AG04450 (cell line): ENCODE measurements at regions not wholly inside any gene's neighbourhood (a gene's known extent, or its start where the extent isn't known, plus 50 kb on each side); places are given as distances from the start of the nearest gene placed in this dataset.

ENCODE experiments used
- CTCF ChIA-PET: fragments of 300-600, 350-600 bp; formaldehyde crosslinking; extraction: SDS; loops from one replicate; lab custom pipeline; 2022; ENCODE audit warnings: antibody characterized with exemption, inconsistent platforms; lab: Charles Lee
- POLR2A ChIA-PET: fragments of 350-600 bp; formaldehyde crosslinking; extraction: SDS; loops from one replicate; lab custom pipeline; 2021; ENCODE audit warnings: antibody characterized with exemption, inconsistent platforms; lab: Yijun Ruan, JAX
- DNase-seq: peaks from one replicate; pipeline ENCODE4 v3.0.0-alpha.2; 2011; ENCODE audit warnings: low read depth, low spot score
- H3K27ac ChIP-seq: one replicate; pipeline ENCODE4 v1.5.1; 2012; ENCODE audit warnings: low read depth, low read length, control low read depth
- H3K27me3 ChIP-seq: one replicate; pipeline ENCODE4 v1.6.0; 2012; ENCODE audit warnings: low read length; ENCODE audit not compliant: control insufficient read depth, insufficient read depth
- H3K4me3 ChIP-seq: 2 replicates; pipeline ENCODE4 v1.5.1; 2011; ENCODE audit warnings: mild to moderate bottlenecking, low read depth, low read length, control low read depth
- H3K9me3 ChIP-seq: 2 replicates; pipeline ENCODE4 v1.5.1; 2012; ENCODE audit warnings: low read length; ENCODE audit not compliant: control insufficient read depth, insufficient read depth
- TF ChIP-seq, protein P1 (sequence below): IDR thresholded peaks from 2 replicates; pipeline ENCODE4 v1.5.1; 2011; ENCODE audit warnings: low read depth, low read length, control low read depth, inconsistent platforms

DNA sequence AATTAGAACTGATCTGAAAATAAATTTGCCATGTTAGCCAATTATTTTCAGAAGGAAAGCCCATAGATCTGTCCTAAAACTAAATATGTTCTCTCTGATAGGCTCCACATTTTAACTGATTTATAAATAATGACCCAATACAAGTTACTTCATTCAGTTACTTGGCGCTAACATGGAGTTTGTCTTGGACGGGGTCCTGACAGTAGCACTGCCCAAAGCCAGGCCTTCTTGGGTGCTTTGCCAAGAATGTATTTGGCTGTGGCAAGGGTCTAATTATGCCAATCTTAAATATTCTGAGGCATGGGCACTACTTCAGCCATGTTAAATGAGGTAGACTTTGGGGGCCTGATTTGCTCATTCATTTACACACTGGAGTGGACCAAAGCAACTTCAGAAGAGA, 135.0 kb upstream of the PKDCC start:
- Histone ChIP-seq H3K27me3 (no peaks in the 10 kb centered on the region), H3K9me3 (peaks cover 4% of the 10 kb centered on the region; the same call in 1 of the 2 replicates), H3K27ac (no peak overlapping the region), H3K4me3 (no peak overlapping the region)
- ChIA-PET CTCF (no interaction called here), POLR2A (no interaction called here)
- no peak for DNase-seq
- TF ChIP-seq, protein P1, sequence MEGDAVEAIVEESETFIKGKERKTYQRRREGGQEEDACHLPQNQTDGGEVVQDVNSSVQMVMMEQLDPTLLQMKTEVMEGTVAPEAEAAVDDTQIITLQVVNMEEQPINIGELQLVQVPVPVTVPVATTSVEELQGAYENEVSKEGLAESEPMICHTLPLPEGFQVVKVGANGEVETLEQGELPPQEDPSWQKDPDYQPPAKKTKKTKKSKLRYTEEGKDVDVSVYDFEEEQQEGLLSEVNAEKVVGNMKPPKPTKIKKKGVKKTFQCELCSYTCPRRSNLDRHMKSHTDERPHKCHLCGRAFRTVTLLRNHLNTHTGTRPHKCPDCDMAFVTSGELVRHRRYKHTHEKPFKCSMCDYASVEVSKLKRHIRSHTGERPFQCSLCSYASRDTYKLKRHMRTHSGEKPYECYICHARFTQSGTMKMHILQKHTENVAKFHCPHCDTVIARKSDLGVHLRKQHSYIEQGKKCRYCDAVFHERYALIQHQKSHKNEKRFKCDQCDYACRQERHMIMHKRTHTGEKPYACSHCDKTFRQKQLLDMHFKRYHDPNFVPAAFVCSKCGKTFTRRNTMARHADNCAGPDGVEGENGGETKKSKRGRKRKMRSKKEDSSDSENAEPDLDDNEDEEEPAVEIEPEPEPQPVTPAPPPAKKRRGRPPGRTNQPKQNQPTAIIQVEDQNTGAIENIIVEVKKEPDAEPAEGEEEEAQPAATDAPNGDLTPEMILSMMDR: no peak

DNA sequence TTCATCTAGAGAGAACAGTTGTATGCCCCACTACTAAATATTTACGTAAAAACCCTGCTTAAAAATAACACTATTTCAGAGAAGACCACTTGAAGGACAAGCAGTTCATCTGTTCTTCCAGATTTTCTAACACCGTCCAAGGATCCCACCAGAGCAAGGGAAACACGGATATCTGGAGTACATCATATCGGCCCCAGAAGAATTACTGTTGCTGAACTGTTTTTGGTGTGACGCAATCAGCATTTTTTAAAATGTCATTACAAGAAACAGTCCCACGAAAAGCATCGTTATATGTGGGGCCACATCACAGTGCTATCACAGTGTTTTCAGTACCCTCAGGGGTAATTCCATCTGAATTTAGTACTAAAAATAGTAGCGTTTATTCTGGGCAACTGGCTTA, 134.5 kb upstream of the PKDCC start:
- TF ChIP-seq, protein P1: no peak
- Histone ChIP-seq H3K27ac (no peak overlapping the region), H3K9me3 (peaks cover 4% of the 10 kb centered on the region; the same call in 1 of the 2 replicates), H3K4me3 (no peak overlapping the region), H3K27me3 (no peaks in the 10 kb centered on the region)
- CTCF ChIA-PET: no interaction called here
- POLR2A ChIA-PET: no interaction called here
- DNase-seq: no peak

DNA sequence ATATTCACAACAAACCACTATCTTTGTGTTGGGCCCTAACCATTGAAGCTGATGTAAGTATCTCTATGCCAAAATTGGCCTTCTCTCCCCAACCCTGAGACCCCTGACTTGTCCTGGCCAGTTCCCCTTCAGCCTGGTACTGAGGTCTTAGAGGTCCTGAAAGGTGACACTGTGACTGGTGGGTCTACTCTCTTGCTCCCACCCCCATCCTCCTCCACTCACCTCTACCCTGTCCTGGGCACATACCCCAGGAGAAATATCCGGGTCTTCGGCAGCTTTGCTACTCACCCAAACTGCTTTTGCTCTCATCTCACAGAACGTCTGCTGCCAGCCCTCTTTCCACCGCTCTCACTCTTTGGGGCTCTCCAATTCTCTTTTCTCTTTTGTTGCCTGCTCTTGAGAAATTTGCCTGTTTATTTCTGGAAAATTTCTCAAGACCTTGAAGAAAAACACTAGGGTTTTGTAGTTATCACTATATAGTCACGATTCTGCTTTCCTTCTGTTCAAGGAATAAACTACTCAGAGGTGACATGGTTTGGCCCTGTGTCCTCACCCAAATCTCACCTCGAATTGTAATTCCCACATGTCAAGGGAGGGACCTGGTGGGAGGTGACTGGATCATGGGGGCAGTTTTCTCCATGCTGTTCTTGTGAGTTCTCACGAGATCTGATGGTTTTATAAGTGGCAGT, 133.8 kb upstream of the PKDCC start:
- ChIA-PET POLR2A (no interaction called here), CTCF (no interaction called here)
- H3K9me3 ChIP-seq: peaks cover 4% of the 10 kb centered on the region; the same call in 1 of the 2 replicates
- no peak overlapping the region for H3K27ac ChIP-seq
- H3K4me3 ChIP-seq: no peak overlapping the region
- no peak for DNase-seq
- H3K27me3 ChIP-seq: no peaks in the 10 kb centered on the region
- TF ChIP-seq, protein P1: no peak

DNA sequence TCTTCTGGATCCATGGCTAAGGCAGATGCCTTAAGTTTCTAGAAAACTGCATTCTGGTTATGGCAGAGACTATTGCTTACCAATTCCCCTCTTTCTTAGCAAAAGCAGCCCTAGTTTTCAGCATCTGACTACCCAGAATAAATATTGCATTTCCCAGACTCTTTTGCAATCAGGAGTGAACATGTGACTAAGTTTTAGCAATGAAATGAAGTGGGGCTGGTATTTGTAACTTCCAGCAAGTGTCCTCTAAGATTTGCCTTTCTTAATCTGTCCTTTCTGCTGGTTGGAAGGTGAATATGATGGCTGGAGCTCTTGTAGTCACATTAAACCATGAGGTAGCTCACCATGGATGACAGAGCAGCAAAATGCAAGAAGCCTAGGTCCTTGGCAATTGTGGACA, 132.9 kb upstream of the PKDCC start:
- ChIA-PET CTCF (no interaction called here), POLR2A (no interaction called here)
- H3K9me3 ChIP-seq: peaks cover 4% of the 10 kb centered on the region; the same call in 1 of the 2 replicates
- no peak for DNase-seq
- no peaks in the 10 kb centered on the region for H3K27me3 ChIP-seq
- no peak overlapping the region for H3K4me3 ChIP-seq
- TF ChIP-seq, protein P1: no peak
- no peak overlapping the region for H3K27ac ChIP-seq

DNA sequence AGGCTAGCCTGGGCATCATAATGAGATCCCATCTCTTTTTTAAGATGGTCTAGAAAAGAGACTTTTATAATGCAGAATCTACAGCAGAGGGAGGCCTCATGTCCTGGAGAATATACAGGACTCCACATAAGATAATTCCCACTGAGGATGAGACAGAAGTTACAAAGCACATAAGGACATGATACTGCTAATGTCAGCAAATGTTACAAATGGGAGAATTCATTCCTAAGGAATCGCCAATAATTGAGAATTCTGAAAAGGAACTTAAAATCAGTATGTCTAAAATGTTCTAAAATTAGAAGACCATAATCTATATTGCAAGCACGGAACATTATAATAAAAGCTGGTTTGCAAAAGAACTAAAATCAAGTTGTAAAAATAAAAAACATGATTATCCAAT, 131.6 kb upstream of the PKDCC start:
- Histone ChIP-seq H3K27ac (no peak overlapping the region), H3K9me3 (peaks cover 4% of the 10 kb centered on the region; the same call in 1 of the 2 replicates), H3K27me3 (no peaks in the 10 kb centered on the region), H3K4me3 (no peak overlapping the region)
- CTCF ChIA-PET: no interaction called here
- TF ChIP-seq, protein P1: no peak
- no peak for DNase-seq
- POLR2A ChIA-PET: no interaction called here
